ENCODE measurements at regions not wholly inside any gene's neighbourhood (a gene's known extent, or its start where the extent isn't known, plus 50 kb on each side); places are given as distances from the start of the nearest gene placed in this dataset.

DNA sequence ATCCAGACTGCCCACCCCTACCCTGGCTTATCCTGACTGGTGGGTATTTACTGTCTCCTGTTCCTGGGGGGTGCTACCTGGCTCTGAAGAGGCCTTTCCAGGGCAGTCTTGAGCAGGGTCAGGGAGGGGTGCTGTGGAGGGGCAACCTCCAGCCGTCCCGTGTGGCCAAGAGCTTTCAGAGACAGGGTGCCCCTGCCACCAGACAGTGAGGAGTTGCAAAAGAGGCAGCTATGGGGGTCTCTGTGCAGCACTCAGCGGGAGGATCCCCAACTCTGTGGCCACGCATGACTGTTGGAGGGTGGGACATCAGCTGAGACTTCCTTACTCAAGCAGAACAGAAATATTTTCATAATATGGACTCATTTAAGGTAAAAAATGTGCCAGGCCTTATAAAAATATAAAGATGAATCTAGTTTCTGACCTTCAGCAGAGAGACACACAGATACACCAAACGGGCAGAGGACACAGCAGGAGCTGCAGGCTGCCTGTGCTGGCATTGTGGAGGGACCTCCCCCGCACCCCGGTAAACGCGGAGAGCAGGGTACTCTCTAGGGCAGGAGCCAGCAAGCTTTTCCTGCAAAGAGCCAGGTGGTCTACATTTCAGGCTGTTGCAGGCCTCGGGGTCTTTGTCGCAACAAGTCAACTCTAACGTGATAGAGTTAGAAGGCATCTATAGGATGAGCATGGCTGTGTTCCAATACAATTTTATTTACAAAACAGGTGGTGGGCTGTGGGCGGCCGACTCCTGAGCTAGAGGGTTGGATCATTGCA, 252.6 kb downstream of the RHOU start:
- DNase-seq (ENCODE audit: low spot score): no peak

DNA sequence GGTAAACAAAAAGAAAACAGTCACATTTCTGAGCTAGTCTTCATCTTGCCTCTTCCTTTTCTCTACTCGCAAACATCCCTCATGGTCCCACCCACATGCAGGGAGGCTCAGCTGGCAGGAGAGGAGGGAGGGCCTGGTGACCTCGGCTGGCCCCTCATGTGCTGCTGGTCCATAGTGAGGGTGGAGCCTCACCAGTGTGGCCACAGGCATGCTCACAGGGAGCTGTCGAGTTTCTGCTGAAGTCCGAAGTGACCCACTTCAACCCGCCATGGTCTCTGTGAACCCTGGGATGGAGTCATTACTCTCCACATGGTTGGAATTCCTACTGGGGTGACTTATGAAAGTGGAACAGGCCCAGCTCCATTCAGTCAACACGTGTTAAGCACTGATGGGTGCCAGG, 253.4 kb downstream of the RHOU start:
- no peak for DNase-seq (ENCODE audit: low spot score)

DNA sequence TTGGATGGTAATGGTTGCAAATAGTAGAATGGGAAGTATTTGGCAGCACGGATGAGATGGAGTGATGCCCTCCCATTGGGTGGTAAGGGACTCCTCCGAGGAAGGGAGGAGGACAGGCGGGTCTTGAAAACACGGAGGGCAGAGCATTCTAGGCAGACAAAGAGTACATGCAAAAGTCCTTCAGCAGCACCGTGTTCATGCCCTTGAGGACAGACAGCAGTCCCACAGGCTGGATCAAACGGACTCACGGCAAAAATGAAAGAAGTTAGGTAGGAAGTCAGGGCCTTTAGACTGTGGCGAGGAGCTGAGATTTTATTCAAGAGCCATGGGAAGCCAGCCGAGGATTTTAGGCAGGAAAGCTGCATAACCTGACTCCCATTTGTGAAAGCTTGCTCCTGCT, 253.9 kb downstream of the RHOU start:
- no peak for DNase-seq (ENCODE audit: low spot score)

DNA sequence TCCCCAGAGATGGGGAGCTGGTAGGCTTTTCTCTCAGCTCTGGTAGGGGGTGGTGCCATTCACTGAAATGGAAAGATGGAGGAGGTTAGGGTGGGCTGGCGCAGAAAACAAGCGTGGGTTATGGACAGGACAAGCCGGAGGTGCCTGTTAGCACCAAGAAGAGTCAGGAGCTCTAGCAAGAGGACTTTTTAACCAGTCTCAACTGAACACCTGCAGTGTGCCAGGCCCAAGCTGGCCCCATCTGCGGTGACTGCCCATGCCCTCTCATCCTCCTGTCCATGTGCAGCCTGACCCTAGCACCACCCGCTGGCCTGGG, 254.4 kb downstream of the RHOU start:
- no peak for DNase-seq (ENCODE audit: low spot score)

DNA sequence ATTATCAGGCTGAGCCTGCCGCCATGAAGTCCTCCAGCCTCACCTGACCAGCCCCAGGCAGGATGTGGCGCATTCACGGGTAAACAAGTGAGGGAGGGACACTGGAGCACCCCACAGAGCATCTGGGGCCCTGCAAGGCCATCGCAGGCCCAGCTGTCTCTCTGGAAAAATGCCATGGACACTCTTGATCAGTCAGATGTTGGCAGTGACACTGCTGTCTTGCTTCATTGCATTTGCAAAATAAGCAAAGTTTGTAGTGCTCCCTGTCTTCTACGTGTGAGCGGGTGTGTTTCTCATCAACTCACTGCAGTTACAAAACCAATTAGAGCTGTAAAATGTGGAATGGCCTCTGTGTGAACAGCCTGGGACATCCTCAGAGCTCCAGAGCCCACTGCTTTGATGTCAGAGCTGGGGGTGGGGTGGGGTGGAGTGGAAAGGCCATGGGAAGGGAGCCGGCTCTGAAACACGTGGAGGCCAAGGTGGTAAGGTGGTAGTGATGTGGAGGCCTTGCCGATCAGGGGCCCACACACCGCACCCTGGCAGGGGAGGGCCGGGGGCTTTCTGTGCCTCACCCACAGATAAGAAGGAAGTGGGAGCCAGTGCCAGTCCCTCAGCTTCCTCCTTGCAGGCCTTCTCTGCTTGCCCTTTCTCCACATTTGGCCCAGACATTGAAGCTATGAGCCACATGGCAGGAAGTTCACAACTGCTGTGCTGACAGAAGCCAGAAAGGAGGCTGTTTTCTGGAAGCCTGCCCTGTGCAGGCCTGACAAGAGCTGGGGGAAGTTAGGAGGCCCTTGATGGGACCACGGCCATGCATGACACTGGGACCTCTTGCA, 254.9 kb downstream of the RHOU start:
- peak; percentile 39 for DNase-seq (ENCODE audit: low spot score)

DNA sequence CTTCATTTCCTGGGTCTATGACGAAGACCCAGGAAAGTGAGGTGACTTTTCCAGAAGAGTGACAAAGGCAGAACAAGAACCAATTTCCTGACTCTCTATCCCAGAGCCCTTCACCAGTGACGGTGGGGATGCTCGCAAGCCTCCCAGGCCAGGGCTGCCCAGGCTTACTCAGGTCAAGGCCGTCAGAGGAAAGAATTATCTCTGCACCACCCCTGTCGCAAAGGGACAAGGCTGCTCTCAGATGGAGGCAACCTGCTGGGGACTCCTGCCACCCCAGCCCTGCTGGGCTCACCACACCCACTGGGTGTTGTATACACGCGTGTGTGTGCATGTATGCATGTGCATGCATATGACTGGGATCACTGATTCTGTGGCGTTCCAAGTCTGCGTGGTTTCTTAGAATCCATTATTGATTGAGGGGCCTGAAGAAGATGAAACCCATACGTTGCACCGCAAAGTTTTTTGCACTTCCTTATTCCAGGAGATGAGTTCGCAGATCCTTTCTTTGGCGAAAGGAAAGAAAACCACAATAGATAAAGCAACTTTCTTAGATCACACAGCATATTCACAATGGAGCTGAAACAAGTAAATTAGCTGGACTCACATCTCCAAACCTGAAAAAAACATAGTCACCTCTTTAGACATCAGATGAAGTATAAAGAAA, 255.8 kb downstream of the RHOU start:
- DNase-seq (ENCODE audit: low spot score): no peak

DNA sequence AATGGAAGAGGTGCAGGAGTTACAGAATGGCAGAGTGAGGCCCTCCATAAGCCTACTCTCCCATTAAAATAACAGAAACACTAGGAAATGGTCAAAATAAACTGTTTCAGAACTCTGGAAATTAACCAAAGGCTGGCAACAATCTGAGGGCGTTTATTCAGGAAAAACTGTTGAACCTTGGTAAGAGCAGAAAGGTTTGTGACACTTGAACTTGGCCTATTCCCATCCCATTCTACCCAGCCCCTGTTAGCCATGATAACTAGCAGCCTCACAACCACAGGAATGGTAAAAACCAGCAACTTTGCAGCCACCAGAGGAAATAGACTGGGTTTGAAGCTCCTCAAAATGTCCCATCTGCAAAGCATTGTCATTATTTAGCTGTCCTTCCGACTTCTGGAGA, 256.8 kb downstream of the RHOU start:
- no peak for DNase-seq (ENCODE audit: low spot score)

DNA sequence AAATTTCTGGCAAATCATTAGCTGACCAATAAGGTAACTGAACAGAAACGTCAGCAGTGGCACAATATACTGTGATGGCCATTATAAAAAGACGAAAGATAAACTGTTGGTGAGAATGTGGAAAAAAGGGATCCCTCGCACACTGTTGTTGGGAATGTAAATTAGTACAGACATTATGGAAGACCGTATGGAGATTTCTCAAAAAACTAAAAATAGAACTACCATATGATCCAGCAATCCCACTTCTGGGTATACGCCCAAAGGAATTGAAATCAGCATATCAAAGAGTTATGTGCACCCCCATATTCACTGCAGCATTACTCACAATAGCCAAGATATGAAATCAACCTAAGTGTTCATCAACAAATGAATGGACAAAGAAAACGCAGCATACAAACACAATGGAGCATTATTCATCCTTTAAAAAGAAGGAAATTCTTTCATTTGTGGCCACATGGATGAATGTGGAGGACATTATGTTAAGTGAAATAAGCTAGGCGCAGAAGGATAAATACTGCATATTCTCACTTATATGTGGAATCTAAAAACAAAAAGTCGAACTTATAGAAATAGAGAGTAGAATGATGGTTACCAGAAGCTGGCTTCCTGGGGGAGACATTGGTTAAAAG, 257.7 kb downstream of the RHOU start:
- no peak for DNase-seq (ENCODE audit: low spot score)

DNA sequence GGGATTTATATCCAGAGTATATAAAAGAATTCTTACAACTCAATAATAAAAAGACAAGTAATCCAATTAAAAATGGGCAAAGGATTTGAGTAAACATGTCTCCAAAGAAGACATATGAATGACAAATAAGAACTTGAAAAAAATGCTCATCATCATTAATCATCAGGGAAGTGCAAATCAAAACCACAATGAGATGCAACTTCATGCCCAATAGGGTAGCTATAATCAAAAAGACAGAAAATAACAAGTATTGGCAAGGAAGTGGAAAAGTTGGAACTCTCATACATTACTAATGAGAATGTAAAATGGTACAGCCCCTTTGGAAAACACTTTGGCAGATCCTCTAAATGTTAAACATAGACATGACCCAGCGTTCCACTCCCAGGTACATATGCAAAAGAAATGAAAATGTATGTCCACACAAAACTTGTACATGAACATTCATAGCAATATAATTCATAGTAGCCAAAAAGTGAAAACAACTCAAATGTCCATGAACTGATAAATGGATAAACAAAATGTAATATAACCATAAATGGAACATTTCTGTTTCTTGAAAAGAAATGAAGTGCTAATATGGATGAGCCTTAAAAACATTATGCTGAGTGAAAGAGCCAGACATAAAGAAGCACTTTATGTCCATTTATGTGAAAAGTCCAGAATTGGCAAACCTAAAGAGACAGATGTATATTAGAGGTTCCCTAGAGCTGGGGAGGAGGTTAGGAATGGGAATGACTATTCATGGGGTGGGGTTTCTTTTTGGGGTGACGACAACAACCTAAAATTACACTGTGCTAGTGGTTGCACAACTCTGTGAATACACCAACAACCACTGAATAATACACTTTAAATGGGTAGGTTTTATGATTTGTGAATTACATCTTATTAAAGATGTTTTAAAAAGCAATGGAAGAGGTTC, 259.7 kb downstream of the RHOU start:
- DNase-seq (ENCODE audit: low spot score): no peak

DNA sequence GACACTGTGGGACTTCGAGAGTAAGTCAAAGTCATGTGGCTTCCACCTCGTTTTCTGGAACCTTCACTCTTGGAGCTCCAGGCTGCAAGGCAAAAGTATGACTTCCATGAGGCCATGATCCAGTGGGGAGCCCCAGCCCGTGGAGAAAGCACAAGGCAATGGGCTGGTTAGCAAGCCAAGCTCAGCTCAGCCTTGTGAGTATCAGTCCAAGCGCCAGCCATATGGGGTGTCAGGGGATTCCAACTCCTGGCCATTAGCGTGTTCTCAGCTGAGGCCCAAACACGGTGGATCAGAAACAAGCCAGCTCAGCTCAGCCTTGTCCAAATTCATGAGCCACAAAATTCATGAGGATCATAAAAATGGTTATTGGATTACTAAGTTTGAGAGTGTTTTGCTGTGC, 261.0 kb downstream of the RHOU start:
- no peak for DNase-seq (ENCODE audit: low spot score)

DNA sequence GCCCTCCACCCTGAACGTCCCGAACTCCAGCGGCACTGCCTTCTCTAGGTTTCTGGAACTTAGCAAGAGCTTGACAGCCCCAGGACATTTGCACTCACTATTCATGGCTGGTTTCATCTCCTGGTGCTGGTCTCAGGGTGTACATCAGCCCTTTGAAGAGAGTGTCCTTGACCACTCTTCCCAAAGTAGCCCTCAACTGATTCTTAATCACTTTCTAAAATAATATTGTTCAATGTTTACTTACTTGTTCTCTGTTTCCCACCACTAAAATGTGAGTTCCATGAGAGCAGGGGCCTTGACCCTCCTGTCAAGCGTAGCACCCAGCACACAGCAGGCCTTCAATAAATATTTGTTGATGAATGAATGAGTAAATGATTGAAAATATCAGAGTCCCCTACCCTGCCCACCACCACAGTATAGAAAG, 262.5 kb downstream of the RHOU start:
- DNase-seq (ENCODE audit: low spot score): no peak

DNA sequence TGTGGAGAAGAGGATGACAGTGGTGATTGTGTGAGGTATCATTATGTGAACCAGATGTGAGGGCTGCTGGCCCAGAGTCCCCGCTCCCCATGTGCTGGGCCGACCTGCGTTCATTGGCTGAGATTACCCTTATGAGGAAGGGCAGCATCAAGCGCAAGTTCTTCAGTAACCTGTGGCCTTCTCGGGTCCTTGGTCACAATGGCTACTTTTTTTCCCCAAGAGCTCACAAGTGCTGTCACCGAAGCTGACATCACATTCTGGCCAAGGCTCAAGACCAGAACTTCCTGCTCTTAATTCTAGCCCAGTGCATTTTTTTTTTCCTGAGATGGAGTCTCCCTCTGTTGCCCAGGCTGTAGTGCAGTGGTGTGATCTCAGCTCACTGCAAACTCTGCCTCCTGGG, 262.9 kb downstream of the RHOU start:
- no peak for DNase-seq (ENCODE audit: low spot score)

DNA sequence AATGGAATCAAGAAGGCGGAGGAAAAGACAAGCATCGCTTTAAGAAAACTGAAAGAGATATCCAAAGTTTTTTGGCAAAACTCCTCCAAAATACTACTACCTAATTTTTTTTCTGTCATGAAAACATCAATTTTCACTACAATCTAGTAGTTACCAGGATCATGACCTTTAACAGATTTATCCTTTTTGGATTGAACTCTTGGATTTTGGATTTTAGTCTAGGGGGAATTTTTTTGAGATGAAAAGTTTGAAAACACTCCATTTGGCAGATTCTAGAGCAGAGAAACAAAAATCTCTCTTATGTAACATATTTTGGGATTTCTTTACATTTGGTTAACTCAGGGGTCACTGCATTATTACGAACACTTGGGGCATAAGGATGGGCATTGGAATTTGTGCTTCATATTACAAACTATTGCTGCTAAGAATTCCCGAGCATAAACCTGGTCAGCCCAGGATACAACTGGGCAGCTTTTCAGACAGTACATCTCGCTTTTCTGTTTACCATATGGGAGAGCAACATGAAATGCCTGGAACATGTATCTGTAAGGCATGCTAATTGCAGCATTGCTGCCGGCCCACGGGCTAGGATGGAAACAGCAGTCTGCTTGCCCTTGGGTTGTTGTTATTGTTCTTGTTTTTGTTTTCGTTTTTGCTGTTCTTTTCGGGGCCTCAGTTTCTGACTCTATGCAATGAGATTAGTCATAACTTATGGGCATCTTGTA, 264.3 kb downstream of the RHOU start:
- no peak for DNase-seq (ENCODE audit: low spot score)

DNA sequence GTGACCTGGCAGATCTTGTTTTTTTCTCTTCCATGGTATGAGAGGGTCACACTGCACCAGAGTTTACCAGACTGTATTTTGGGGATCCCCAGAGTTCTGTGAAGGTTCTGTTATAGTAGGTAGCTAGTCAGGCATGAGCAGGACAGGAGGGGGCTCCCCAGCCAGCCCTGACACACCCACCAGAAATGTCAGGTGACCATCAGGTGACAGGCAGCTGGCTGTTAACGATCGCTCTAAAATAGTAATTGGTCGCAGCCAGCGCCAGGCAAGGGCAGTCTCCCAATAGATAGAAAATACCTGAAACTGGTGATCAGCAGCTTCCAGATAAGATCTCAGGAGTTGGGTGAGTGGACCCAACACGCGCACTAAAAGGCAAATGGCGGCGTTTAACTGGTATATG, 264.9 kb downstream of the RHOU start:
- DNase-seq (ENCODE audit: low spot score): no peak

DNA sequence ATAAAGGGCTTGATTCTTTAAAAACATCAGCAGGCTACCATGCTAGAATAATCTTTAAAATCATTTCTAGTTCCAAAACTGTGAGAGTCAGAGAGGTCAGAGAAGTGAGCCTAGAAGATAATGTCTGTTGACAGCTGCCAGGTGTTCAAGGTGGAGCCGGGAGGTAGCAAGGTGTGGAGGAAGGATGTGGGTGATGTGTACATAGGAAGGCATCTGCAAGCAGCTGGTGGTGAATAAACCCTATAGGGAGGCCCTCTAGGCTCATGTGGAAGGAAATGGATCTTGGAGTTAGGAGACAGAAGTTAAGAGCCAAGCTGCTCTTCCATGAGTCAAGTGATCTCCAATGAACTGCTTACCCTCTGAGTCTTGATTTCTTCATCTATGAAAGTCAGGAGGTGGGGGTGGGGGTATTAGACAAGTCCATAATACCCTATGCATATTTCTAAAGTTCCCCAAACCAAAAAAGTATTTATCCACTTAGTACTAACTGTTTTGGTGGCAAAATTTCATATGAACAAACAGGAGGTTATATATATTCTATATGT, 266.3 kb downstream of the RHOU start:
- no peak for DNase-seq (ENCODE audit: low spot score)

DNA sequence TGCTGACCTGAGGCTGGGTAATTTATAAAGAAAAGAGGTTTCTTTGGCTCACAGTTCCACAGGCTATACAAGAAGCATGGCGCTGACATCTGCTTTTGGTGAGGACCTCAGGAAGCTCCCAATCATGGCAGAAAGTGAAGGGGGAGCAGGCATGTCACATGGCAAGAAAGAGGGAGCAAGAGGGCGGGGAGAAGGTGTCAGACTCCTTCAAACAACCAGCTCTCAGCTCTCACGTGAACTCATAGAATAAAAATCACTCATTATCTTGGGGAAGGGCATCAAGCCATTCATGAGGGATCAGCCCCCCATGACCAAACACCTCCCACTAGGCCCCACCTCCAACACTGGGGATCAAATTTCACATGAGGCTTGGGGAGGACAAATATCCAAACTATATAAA, 266.8 kb downstream of the RHOU start:
- no peak for DNase-seq (ENCODE audit: low spot score)

DNA sequence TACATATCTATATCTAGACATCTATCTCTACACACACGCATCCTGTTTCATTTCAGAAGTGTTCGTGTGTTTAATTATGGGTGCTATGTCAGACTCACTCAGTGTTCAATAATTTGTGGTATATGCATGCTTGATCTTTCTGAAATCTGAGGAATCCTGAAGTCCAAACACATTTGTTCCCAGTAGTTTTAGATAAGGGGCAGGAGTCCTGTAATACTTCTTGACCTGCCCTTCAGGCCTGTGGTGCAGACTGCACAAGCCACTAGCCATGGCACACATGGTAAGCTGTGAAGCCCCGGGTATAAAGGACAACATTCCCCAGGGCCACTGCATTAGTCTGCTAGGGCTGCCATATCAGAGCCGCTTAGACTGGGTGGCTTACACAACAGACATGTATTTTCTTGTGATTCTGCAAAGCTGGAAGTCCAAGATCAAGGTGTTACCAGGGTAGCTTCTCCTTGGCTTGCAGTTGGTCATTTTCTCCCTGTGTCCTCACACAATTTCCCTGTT, 267.2 kb downstream of the RHOU start:
- no peak for DNase-seq (ENCODE audit: low spot score)

DNA sequence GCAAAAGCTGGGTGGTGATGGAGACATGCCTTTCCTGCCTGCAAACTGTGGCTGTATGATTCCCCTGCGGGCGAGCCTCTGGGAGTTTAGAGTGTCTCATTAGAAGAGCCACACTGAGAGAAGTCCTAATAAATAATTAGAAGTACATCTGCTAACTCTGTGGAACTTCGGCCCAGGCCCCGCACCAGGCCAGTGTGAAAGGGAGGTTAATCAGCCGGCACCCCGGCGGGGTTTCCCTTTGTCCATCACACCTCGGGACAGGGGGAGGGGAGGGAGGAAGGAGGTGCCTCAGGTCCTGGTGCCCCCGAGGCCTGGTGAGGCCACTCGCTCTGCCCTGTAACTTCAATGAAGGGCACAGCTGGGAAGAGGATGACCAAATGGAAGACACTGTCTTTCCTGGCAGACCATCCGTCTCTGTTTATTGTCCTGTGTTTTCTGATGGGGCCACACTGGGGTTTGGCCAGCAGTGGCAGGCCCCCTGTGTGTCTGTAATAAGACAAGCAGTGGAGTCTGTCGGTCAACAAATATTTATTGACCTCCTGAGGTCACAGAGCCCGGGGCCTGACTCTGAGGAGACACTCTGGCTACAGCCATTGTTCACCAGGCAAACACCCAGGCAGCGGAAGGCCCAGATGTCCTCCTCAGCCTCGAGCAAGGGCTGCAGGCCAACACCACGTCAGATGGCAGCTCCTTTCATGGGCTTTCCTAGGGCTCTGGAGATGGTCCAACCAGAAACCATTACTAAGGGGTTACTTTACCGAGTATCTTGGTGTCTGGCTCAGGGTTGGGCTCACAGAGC, 267.5 kb upstream of the RAB4A start:
- DNase-seq (ENCODE audit: low spot score): no peak
